GM19395 (cell line): ENCODE measurements at regions not wholly inside any gene's neighbourhood (a gene's known extent, or its start where the extent isn't known, plus 50 kb on each side); places are given as distances from the start of the nearest gene placed in this dataset.
"Not testable (repeated sequence)": the region's sequence is repeated elsewhere in the genome, so short reads cannot be mapped to it uniquely, and the experiment has no call there.

Experiments used
- ATAC-seq: cut with Tn5 transposase; IDR thresholded peaks from one replicate; pipeline ENCODE4 v1.9.1; 2021; ENCODE audit warnings: mild to moderate bottlenecking, moderate library complexity; ENCODE audit not compliant: unreplicated experiment

DNA sequence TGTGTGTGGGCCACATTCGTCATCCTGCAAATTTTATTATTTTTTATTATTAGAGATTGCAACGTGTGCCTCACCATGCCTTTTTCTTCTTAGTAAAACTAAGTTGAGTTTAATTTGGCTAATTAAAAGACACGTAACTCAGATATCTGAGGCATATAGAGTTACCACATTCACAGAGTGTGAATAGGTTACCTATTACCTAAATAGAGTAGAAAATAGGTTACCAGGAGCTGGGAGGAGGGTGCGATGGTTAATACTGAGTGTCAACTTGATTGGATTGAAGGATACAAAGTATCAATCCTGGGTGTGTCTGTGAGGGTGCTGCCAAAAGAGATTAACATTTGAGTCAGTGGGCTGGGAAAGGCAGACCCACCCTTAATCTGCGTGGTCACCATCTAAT lies 116.3 kb upstream of the CARD11 start:
- ATAC-seq: not testable (repeated sequence)

DNA sequence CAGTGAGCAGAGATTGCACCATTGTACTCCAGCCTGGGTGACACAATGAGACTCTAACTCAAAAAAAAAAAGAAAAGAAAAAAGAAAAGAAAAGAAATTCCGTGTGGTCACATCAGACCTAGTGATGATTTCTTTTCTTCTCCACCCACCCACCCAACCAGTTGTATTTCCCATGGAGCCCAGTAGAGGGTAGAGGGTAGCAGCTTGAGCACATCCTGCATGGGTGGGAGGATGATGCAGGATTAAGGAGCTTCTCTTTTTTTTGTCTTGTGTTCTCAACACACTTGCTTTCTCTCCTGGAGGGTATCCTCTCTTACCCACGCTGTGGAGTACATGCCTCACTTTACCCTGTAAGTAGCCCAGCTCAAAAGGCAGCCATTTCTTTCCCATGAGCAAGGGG lies 118.6 kb upstream of the CARD11 start:
- no peak for ATAC-seq

GRCh38 chr7:3162798-3163197 lies 119.1 kb upstream of the CARD11 start:
- not testable (repeated sequence) for ATAC-seq

GRCh38 chr7:3164380-3164792 lies 120.7 kb upstream of the CARD11 start:
- no peak for ATAC-seq

GRCh38 chr7:3165681-3166580 lies 122.3 kb upstream of the CARD11 start:
- no peak for ATAC-seq

DNA sequence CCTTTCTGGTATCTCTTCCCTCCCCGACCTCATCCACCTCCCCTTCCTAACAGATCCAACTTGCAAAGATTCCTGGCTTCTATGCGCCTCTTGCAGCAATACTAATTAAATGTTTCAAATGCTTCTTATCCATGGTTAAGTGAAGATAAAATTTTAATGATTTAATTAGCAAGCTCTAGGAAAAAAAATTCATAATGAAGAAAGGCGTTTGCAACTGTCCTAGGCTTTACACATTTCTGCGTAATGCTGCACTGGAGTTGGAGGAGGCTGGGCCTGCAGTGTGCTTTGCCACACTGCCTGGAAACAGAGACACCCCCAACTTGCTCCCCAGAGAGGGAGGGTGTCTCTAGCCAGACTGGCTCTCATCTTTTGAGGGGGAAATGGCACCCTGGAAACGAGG lies 123.9 kb upstream of the CARD11 start:
- no peak for ATAC-seq

- no peak for ATAC-seq
Measured at GRCh38 chr7:3168370-3168769, 124.7 kb upstream of the CARD11 start.

- ATAC-seq: no peak
Measured at GRCh38 chr7:3168869-3169268, 125.2 kb upstream of the CARD11 start.

- ATAC-seq: no peak
Measured at GRCh38 chr7:3172768-3173280, 128.2 kb upstream of the SDK1 start.

- ATAC-seq: no peak
Measured at GRCh38 chr7:3174515-3175284, 126.4 kb upstream of the SDK1 start.

- ATAC-seq: no peak
Measured at GRCh38 chr7:3175285-3175902, 125.7 kb upstream of the SDK1 start.

- ATAC-seq: no peak
Measured at GRCh38 chr7:3176112-3177000, 124.7 kb upstream of the SDK1 start.

GRCh38 chr7:3177271-3177670 lies 123.8 kb upstream of the SDK1 start:
- ATAC-seq: no peak

- ATAC-seq: no peak
Measured at GRCh38 chr7:3179456-3179855, 121.6 kb upstream of the SDK1 start.

DNA sequence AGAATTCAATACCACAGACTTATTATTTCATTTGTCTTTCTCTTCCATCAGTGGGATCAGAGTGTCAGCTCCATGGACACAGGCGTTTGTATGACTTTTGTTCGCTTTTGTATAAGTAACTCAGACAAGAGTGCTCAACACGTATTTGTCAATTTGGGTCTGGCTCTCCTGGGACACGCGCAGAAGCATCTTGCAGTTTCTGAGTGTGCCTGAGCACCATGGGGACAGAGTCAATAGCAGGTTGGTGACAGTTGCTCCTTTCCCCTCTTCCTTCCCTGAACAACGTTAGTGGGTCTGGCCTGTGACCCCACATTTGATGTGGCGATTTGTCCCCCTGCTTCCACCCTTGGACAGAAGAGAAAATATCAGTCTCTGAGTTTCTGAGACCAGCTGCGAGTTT lies 120.4 kb upstream of the SDK1 start:
- no peak for ATAC-seq

DNA sequence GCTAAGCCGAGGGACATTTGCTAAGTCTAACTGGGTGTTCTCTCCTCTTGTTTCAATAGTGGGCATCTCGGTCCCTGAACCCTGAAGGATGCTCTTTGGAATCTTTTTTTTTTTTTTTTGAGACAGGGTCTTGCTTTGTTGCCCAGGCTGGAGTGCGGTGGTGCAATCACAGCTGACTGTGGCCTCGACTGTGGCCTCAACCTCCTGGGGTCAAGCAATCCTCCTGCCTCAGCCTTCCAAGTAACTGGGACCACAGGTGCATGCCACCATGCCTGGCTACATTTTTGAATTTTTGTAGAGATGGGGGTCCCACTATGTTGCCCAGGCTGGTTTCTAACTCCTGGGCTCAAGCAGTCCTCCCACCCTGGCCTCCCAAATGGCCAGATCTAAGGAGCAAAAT lies 119.0 kb upstream of the SDK1 start:
- ATAC-seq: not testable (repeated sequence)

GRCh38 chr7:3187444-3188040 lies 113.5 kb upstream of the SDK1 start:
- ATAC-seq: no peak

- no peak for ATAC-seq
Measured at GRCh38 chr7:3188946-3189345, 112.1 kb upstream of the SDK1 start.

GRCh38 chr7:3191548-3191947 lies 109.5 kb upstream of the SDK1 start:
- ATAC-seq: no peak

- ATAC-seq: no peak
Measured at GRCh38 chr7:3192669-3193068, 108.4 kb upstream of the SDK1 start.
